NT2/D1 (cell line): ENCODE measurements at regions not wholly inside any gene's neighbourhood (a gene's known extent, or its start where the extent isn't known, plus 50 kb on each side); places are given as distances from the start of the nearest gene placed in this dataset.

ENCODE experiments used
- SUZ12 ChIP-seq: IDR thresholded peaks from 2 replicates; pipeline ENCODE4 v1.6.1; 2011; ENCODE audit not compliant: insufficient read length, insufficient read depth; ENCODE audit errors: extremely low read depth
- YY1 ChIP-seq: IDR thresholded peaks from 2 replicates; pipeline ENCODE4 v1.6.1; 2011; ENCODE audit not compliant: insufficient read length, insufficient read depth
- ZNF274 ChIP-seq: IDR thresholded peaks from 2 replicates; pipeline ENCODE4 v1.6.1; 2011; ENCODE audit warnings: mild to moderate bottlenecking, low read depth, low read length

- TF ChIP-seq YY1 (no peak), SUZ12 (no peak), ZNF274 (no peak)
Measured at GRCh38 chr1:193415256-193415655, 228.8 kb upstream of the B3GALT2 start.
